Thoracic aorta (tissue), 2 donors: ENCODE measurements at regions not wholly inside any gene's neighbourhood (a gene's known extent, or its start where the extent isn't known, plus 50 kb on each side); places are given as distances from the start of the nearest gene placed in this dataset.

Source experiments
- ATAC-seq: fragments of 150-250 bp; one replicate; pipeline ENCODE4 v1.8.0; 2017; ENCODE audit warnings: low read depth; ENCODE audit not compliant: insufficient number of reproducible peaks, low FRiP score
- DNase-seq: peaks from one replicate; pipeline ENCODE4 v3.0.0-alpha.2; 2020; ENCODE audit warnings: low spot score
- H3K27ac ChIP-seq, 2 donors: fragments of 200-600 bp; sonication (generic); 1 replicate in 1 of 2; 2 replicates in 1 of 2; pipeline ENCODE4 v1.5.1; 2016; ENCODE audit warnings: mild to moderate bottlenecking in 2 of 2, moderate library complexity in 2 of 2
- H3K27me3 ChIP-seq: fragments of 200-600 bp; sonication (generic); replicated peaks from 2 replicates; pipeline ENCODE4 v1.6.0; 2016; ENCODE audit warnings: mild to moderate bottlenecking; ENCODE audit not compliant: insufficient read depth
- H3K36me3 ChIP-seq: fragments of 200-600 bp; sonication (generic); one replicate; pipeline ENCODE4 v1.5.1; 2016
- H3K4me1 ChIP-seq, 2 donors: fragments of 200-600 bp; sonication (generic); 1 replicate in 1 of 2; 2 replicates in 1 of 2; pipeline versions ENCODE4 v1.5.1 to v1.6.0; 2016; ENCODE audit warnings: low read depth in 2 of 2, mild to moderate bottlenecking in 1 of 2; ENCODE audit not compliant: control insufficient read depth in 1 of 2
- H3K4me3 ChIP-seq: fragments of 200-600 bp; sonication (generic); 2 replicates; pipeline ENCODE4 v1.5.1; 2016; ENCODE audit warnings: mild to moderate bottlenecking
- H3K9me3 ChIP-seq: fragments of 200-600 bp; sonication (generic); 2 replicates; pipeline ENCODE4 v1.5.1; 2016
- TF ChIP-seq, protein P1 (sequence below): fragments of 200-600 bp; sonication (generic); IDR thresholded peaks from one replicate; pipeline ENCODE4 v1.5.1; 2019; ENCODE audit warnings: antibody characterized with exemption

DNA sequence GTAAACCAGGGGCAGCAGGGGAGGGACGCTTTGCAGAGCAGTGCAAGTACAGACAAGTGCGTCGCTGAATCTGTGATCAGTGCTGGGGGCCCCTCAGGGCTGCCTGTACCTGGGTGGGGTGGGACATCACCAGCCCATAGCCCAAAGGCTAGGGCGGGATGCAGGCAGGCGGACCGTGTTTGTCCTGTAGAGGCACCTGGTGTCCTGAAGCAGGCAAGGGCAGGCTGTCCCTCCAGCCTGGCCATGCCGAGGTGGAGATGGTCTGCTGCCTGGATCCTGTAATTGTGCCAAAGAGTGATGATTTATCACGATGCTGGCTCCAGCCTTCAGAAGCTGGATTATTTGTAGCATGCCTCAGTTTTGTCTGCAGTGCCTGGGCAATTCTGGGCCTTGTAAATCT lies 137.9 kb upstream of the GSE1 start:
- no peak overlapping the region for H3K27ac ChIP-seq
- H3K4me1 ChIP-seq = peaks cover 0 to 11% of the 10 kb centered on the region in 2 donors
- H3K27me3 ChIP-seq = no peaks in the 10 kb centered on the region
- H3K36me3 ChIP-seq = no peaks in the 10 kb centered on the region
- H3K9me3 ChIP-seq = no peaks in the 10 kb centered on the region
- DNase-seq (no peak), ATAC-seq (no peak)
- no peak overlapping the region for H3K4me3 ChIP-seq
- TF ChIP-seq, protein P1, sequence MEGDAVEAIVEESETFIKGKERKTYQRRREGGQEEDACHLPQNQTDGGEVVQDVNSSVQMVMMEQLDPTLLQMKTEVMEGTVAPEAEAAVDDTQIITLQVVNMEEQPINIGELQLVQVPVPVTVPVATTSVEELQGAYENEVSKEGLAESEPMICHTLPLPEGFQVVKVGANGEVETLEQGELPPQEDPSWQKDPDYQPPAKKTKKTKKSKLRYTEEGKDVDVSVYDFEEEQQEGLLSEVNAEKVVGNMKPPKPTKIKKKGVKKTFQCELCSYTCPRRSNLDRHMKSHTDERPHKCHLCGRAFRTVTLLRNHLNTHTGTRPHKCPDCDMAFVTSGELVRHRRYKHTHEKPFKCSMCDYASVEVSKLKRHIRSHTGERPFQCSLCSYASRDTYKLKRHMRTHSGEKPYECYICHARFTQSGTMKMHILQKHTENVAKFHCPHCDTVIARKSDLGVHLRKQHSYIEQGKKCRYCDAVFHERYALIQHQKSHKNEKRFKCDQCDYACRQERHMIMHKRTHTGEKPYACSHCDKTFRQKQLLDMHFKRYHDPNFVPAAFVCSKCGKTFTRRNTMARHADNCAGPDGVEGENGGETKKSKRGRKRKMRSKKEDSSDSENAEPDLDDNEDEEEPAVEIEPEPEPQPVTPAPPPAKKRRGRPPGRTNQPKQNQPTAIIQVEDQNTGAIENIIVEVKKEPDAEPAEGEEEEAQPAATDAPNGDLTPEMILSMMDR = no peak

GRCh38 chr16:85475691-85476300 lies 137.3 kb upstream of the GSE1 start:
- H3K27me3 ChIP-seq = no peaks in the 10 kb centered on the region
- no peaks in the 10 kb centered on the region for H3K9me3 ChIP-seq
- ATAC-seq = no peak
- no peaks in the 10 kb centered on the region for H3K36me3 ChIP-seq
- no peak overlapping the region for H3K4me3 ChIP-seq
- TF ChIP-seq, protein P1 = no peak
- no peak for DNase-seq
- H3K4me1 ChIP-seq = peaks cover 0 to 11% of the 10 kb centered on the region in 2 donors
- no peak overlapping the region for H3K27ac ChIP-seq

DNA sequence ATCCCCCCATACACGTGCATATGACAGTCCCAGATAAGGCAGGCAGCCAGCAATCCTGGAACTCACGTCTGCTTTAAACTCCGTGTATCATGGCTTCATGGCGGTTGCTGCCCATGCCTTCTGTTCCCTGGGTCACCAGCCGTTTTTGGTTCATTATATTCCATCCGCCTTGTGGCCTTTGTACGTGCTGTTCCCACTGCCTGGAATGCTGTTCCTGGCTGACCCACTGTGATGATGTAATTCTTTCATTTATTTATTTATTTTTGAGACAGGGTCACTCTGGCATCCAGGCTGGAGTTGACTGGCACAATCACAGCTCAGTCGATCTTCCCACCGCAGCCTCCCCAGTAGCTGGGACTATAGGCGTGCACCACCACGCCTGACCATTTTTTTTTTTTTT lies 136.7 kb upstream of the GSE1 start:
- TF ChIP-seq, protein P1 = no peak
- no peak for ATAC-seq
- no peaks in the 10 kb centered on the region for H3K36me3 ChIP-seq
- DNase-seq = no peak
- H3K4me1 ChIP-seq = peaks cover 0 to 11% of the 10 kb centered on the region in 2 donors
- H3K27ac ChIP-seq = no peak overlapping the region
- H3K9me3 ChIP-seq = no peaks in the 10 kb centered on the region
- no peaks in the 10 kb centered on the region for H3K27me3 ChIP-seq
- no peak overlapping the region for H3K4me3 ChIP-seq

- no peak for ATAC-seq
- Histone ChIP-seq H3K27me3 (no peaks in the 10 kb centered on the region), H3K27ac (no peak overlapping the region), H3K9me3 (no peaks in the 10 kb centered on the region), H3K36me3 (no peaks in the 10 kb centered on the region), H3K4me1 (peaks cover 0 to 11% of the 10 kb centered on the region in 2 donors), H3K4me3 (no peak overlapping the region)
- no peak for DNase-seq
- TF ChIP-seq, protein P1 = no peak
Measured at GRCh38 chr16:85477801-85478363, 135.2 kb upstream of the GSE1 start.

GRCh38 chr16:85479972-85480726 lies 133.0 kb upstream of the GSE1 start:
- no peak for ATAC-seq

More at GRCh38 chr16:85479972-85480726, 133.0 kb upstream of the GSE1 start:
- DNase-seq = no peak
- Histone ChIP-seq H3K27ac (no peak overlapping the region), H3K9me3 (no peaks in the 10 kb centered on the region), H3K4me1 (peaks cover 0 to 4% of the 10 kb centered on the region in 2 donors), H3K36me3 (no peaks in the 10 kb centered on the region), H3K4me3 (no peak overlapping the region), H3K27me3 (no peaks in the 10 kb centered on the region)
- TF ChIP-seq, protein P1 = peak; percentile 27
